ENCODE measurements at regions not wholly inside any gene's neighbourhood (a gene's known extent, or its start where the extent isn't known, plus 50 kb on each side); places are given as distances from the start of the nearest gene placed in this dataset.

DNA sequence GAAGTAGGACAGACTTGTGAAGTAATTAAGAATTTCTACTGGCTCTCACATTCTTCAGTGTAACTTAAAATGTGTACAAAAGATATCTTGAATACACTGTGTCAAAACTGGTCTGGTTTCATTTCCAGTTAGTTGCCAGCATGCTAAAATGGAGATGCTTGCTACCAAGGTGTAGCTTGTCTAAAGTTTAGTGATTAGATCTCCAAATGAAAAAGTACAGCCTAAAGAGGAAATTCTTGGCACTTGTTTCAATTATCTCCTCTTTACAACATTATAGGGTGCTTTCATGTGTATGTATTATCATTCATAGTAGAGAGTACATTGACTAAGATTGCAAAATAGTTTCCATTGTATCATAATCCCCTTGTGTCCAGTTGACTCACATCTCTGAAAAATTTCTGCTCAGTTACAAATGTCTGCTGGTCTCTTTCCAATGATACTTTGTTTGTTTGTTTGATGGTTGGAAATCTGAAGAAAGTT, 97.3 kb upstream of the SPRY1 start:
- no peaks in the 10 kb centered on the region for H3K36me3 ChIP-seq
- no peaks in the 10 kb centered on the region for H3K4me1 ChIP-seq
- no peak overlapping the region for H3K27ac ChIP-seq
- H3K4me3 ChIP-seq, result no peak overlapping the region
- intact Hi-C loops (cut with DNase I; ENCODE audit: low total_unique reads), result no loop called here
- TF ChIP-seq, protein P1, sequence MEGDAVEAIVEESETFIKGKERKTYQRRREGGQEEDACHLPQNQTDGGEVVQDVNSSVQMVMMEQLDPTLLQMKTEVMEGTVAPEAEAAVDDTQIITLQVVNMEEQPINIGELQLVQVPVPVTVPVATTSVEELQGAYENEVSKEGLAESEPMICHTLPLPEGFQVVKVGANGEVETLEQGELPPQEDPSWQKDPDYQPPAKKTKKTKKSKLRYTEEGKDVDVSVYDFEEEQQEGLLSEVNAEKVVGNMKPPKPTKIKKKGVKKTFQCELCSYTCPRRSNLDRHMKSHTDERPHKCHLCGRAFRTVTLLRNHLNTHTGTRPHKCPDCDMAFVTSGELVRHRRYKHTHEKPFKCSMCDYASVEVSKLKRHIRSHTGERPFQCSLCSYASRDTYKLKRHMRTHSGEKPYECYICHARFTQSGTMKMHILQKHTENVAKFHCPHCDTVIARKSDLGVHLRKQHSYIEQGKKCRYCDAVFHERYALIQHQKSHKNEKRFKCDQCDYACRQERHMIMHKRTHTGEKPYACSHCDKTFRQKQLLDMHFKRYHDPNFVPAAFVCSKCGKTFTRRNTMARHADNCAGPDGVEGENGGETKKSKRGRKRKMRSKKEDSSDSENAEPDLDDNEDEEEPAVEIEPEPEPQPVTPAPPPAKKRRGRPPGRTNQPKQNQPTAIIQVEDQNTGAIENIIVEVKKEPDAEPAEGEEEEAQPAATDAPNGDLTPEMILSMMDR (IDR thresholded peaks at IDR 0.05 in 8 of 11, conservative IDR thresholded peaks at IDR 0.05 in 3 of 11), result no peak
- TF ChIP-seq POLR2A (IDR thresholded peaks at IDR 0.05) (no peak), POLR2AphosphoS5 (IDR thresholded peaks at IDR 0.05) (no peak)
- no peak for DNase-seq
- no peaks in the 10 kb centered on the region for H3K27me3 ChIP-seq (replicated peaks in 1 of 7)
- no peaks in the 10 kb centered on the region for H3K9me3 ChIP-seq

DNA sequence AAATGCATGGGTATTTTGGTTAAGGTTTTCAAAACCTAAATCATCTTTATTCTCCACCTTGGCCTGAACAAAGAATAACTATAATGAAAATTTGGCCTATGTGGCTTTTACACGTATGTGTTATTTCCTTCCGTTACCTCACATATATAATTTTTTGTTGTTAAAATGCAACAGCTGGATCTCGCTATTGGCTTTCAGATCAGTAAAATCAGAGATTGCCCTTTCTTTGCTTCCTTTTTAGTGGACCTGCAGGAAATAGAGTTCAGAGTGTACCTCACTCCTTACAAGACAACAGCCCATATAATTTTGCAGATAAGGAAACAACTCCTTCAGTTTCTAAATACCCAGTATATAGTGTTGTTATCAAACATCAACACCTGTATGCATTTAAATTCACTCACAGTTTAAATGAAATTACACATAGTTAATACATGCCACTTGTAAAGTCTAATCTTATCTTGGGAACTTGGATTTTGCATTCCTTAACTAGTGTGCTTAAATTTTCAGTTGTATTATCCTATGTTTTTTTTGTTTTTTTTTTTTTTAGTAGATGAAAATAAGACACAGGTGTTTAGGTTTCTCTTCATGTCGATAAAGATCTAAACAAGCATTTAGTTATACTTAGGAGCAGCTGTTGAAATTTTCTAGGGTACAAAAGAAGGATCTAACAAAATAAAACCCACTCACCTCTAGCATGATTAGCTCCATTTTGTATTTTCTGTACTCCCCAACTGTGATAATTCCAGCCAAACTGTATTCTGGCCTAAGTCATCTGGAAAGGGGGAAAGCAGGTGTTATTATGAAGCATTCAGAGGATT, 96.2 kb upstream of the SPRY1 start:
- H3K4me3 ChIP-seq, result no peak overlapping the region
- H3K27me3 ChIP-seq (replicated peaks in 1 of 7), result no peaks in the 10 kb centered on the region
- TF ChIP-seq POLR2A (IDR thresholded peaks at IDR 0.05) (no peak), POLR2AphosphoS5 (IDR thresholded peaks at IDR 0.05) (no peak)
- TF ChIP-seq, protein P1 (IDR thresholded peaks at IDR 0.05 in 8 of 11, conservative IDR thresholded peaks at IDR 0.05 in 3 of 11), result no peak
- DNase-seq, result no peak
- H3K27ac ChIP-seq, result no peak overlapping the region
- WGBS, 5 donors, result 57 to 77% (median 59%) methylated on average over 4 of the region's 4 CpGs
- no peaks in the 10 kb centered on the region for H3K9me3 ChIP-seq
- intact Hi-C loops (cut with DNase I; ENCODE audit: low total_unique reads), result no loop called here
- H3K36me3 ChIP-seq, result no peaks in the 10 kb centered on the region
- no peaks in the 10 kb centered on the region for H3K4me1 ChIP-seq

DNA sequence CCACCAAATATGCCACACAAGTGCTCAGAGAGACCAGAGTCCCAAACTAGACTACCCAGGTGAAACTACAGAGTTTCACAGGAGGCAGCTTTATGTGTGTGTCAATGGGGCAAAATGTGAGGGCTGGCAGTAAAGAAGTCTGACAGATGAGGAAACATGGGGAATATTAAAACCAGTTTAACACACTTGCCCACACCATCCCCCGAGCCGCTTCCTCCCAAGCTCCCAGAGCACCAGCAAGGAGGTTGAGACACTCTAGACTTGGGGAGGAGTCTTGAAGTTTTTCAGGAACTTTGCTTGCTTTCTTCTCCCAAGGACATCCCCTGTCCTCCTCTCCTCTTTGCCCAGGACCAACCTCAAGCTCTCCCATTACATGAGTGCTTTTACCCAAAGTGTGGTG, 94.7 kb upstream of the SPRY1 start:
- Histone ChIP-seq H3K27me3 (replicated peaks in 1 of 7) (no peaks in the 10 kb centered on the region), H3K27ac (no peak overlapping the region), H3K4me3 (no peak overlapping the region), H3K4me1 (no peaks in the 10 kb centered on the region), H3K36me3 (peaks cover 0 to 3% (median 0%) of the 10 kb centered on the region in 6 donors), H3K9me3 (no peaks in the 10 kb centered on the region)
- 78 to 100% (median 87%) methylated on average over 2 of the region's 2 CpGs for WGBS, 5 donors
- intact Hi-C loops (cut with DNase I; ENCODE audit: low total_unique reads), result no loop called here
- DNase-seq, result no peak
- TF ChIP-seq, protein P1 (IDR thresholded peaks at IDR 0.05 in 8 of 11, conservative IDR thresholded peaks at IDR 0.05 in 3 of 11), result no peak
- TF ChIP-seq POLR2AphosphoS5 (IDR thresholded peaks at IDR 0.05) (no peak), POLR2A (IDR thresholded peaks at IDR 0.05) (no peak)

DNA sequence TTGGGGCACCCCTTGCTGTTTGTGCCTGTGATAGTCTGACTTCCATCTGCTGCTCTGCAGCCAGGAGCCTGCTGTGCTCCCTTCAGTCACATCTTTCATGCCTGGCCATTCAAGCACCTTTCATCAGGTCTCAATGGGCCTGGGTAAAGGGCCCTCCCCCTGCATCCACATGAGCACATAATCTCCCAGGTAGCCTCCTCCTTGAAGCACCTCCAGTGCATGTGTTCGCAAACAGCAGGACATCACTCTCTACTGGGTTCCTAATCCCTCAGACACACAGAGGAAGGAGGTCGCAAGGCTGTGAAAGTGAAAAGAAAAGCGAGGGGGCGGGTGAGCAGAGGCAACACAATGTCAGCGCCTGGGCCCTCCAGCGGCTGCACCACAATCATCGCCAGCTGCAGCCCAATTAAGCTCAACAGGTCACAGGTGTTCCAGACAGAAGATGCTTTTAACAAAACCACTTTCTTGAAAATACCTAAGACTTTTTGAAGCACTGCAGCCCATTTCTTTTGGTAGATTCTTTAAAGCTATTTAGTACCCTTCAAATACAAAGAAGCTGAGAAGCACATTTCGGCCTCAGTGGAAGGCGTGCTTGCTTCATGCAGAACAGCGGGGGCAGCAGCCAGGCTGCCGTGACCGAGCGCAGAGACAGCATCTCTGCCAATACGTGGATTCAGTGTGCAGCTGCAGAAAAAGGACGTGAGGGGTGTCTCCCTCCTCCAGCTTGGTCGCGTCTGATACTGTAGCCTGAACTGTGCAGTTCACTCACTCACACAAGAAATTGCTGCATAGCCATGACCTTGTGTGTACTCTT, 92.2 kb upstream of the SPRY1 start:
- Histone ChIP-seq H3K27me3 (replicated peaks in 1 of 7) (no peaks in the 10 kb centered on the region), H3K4me1 (no peaks in the 10 kb centered on the region), H3K4me3 (no peak overlapping the region), H3K36me3 (peaks cover 0 to 12% (median 0%) of the 10 kb centered on the region in 6 donors), H3K27ac (no peak overlapping the region), H3K9me3 (no peaks in the 10 kb centered on the region)
- no peak for DNase-seq
- TF ChIP-seq, protein P1 (IDR thresholded peaks at IDR 0.05 in 8 of 11, conservative IDR thresholded peaks at IDR 0.05 in 3 of 11), result no peak
- no peak for TF ChIP-seq POLR2A (IDR thresholded peaks at IDR 0.05)
- no peak for TF ChIP-seq POLR2AphosphoS5 (IDR thresholded peaks at IDR 0.05)
- WGBS, 5 donors, result 80 to 89% (median 84%) methylated on average over 14 to 17 of the region's 17 CpGs
- intact Hi-C loops (cut with DNase I; ENCODE audit: low total_unique reads), result no loop called here

Data from spleen (tissue), 11 donors.